Superior temporal gyrus (tissue), 1 donor: ENCODE measurements at regions not wholly inside any gene's neighbourhood (a gene's known extent, or its start where the extent isn't known, plus 50 kb on each side); places are given as distances from the start of the nearest gene placed in this dataset.
A peak's percentile ranks its signal among the peaks of the same experiment; 100 is the strongest.
"Not testable (repeated sequence)": the region's sequence is repeated elsewhere in the genome, so short reads cannot be mapped to it uniquely, and the experiment has no call there.

ENCODE experiments used
- DNase-seq: peaks from one replicate; pipeline ENCODE4 v3.0.0-alpha.2; 2016; ENCODE audit errors: extremely low spot score

GRCh38 chr19:23984911-23985310 lies 70.2 kb downstream of the ZNF726 start:
- not testable (repeated sequence) for DNase-seq

DNA sequence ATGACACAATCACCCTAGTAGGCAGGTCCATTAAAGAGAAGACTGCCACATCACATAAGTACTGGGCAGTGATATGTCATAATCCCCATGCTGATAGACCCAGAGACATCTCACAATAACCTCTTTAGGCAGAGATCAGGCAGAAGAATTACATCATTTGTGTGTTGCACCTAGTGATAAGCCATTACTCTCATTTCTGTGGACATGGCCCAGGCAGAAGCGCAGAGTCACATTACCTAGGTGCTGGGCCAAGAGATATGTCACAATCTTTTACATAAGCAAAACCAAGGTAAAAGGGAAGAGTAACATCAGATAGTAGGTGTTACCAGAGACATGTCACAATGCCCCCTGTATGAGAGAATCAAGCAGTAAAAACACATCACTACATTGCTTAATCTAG lies 71.9 kb downstream of the ZNF726 start:
- no peak for DNase-seq

- DNase-seq, result no peak
Measured at GRCh38 chr19:23991170-23991569, 76.5 kb downstream of the ZNF726 start.

DNA sequence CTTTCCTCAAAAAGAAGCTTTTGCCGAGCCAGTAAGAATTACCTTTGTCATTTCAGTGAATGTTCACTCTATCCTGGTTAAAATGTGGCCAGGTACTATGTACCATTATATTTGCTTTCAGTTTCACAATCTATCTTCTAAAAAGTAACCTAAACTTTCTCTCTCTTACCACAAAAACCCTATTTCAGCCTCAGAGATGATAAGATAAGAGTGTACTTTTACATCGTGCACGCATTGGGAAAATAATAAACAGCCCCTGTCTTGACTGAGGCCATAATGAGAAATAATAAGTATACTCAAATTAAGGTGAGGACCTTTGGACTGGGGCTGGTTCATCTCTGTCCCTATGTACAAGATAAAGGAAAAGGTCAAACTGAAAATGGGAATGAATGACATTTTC lies 77.7 kb downstream of the ZNF726 start:
- DNase-seq, result no peak

DNA sequence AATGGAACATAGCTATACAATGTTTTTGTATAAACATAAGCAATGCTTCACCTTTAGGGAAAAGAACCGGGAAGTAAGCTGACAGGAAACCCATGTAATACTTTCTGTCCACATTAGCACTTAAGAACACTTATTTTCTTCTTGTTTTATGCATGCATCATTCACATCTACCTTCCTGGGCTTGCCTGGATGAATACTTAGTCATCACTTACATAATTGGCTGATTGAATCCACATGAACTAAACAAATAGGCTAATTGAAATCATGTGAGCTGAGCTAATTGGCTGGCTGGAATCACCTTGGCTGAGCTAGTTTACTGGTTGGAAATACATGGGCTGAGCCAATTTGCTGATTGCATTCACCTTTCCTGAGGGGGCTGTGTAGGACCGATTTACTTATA lies 78.8 kb downstream of the ZNF726 start:
- DNase-seq, result no peak

DNA sequence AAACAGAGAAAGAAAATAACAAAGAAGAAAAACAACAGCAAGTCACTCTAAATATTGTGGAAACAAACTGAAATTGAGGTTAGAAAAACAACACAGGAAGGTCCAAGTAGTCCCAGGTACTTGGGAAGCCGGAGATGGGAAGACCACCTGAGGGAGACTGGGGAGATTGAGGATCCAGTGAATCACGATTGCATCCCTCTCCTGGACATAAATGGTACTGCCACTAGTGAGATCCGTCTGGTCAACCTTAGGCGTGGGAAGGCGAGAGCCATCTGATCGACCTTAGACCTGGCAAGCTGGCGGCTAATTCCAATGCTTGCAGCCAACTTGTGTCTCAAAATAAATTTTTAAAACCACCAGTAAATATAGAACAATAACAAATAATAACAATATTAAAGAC lies 81.9 kb downstream of the ZNF726 start:
- no peak for DNase-seq

- no peak for DNase-seq
Measured at GRCh38 chr19:23998568-23998967, 83.9 kb downstream of the ZNF726 start.

DNA sequence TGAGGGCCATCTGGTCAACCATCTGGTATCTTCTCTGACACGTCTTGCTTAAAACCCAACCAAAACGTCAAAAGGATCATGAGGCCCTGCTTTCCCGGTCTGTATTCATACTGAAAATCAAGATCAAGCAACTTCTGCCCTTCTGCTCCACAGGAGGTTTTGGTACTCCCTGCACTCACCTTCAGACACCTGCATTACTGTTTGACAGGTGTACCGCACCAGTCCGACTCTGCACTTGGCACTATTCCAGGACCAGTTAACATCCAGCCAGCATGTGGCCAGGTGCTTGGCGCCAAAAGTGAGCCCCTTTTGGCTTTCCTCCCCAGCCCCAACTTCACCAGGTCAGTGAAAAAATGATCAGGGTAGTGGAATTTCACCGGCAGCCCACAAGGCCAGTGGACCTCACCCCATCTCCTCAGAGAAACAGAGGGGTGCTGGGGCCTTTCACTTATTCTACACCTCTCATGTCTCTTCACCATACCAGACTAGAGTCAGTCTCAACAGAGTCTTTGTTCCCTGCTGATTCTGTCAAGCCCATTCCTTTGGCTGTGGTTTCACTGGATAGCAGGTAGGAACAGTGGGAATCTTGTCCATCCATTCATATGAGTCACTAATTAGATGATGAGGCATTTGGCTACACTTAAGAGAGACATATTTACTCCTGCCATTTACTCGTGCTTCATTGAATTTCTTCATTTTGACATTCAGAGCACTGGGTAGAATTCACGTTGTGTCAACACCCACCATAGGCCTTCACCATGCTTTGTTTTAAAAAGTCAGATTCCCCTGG lies 85.3 kb downstream of the ZNF726 start:
- no peak for DNase-seq

DNA sequence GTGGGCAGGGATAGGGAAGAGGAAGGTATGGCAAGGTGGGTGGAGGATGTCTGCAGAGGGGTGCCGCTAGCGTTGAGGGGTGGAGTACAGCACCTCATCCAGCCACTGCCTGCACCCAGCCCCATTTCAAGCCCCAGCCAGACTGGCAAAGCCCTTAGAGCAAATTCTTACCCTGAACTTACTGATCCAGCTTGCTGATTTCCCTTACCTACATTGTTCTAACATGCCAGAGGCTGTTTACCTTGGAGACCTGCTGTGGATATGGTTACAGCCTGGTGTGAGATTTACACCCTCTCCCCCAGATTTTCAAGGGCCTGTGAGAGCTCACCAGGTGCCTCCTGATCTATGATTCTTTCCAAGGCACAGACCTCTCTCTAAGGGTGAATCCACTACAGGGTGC lies 86.0 kb downstream of the ZNF726 start:
- no peak for DNase-seq

GRCh38 chr19:24002256-24002945 lies 84.6 kb upstream of the ZNF254 start:
- DNase-seq, result no peak

- no peak for DNase-seq
Measured at GRCh38 chr19:24003537-24003936, 83.5 kb upstream of the ZNF254 start.

DNA sequence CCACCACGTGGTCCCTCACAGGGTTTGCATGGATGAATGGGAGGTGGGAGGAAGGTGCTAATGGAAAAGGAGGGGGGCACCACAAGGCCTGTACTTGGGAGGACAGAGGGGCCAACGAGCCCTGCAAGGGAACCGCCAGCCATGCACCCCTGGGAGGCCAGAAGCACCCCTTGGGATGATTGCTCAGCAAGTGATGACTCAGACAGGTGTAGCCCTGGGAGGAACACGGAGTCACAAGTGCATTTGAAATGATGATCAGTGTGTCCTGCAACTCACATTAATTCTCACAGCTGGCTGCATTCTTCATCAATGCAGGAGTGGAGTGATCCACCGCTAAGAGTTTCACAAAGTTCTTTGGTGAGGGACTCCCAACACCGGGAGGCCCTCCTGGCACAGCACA lies 82.8 kb upstream of the ZNF254 start:
- no peak for DNase-seq

GRCh38 chr19:24029941-24030636 lies 56.9 kb upstream of the ZNF254 start:
- no peak for DNase-seq

DNA sequence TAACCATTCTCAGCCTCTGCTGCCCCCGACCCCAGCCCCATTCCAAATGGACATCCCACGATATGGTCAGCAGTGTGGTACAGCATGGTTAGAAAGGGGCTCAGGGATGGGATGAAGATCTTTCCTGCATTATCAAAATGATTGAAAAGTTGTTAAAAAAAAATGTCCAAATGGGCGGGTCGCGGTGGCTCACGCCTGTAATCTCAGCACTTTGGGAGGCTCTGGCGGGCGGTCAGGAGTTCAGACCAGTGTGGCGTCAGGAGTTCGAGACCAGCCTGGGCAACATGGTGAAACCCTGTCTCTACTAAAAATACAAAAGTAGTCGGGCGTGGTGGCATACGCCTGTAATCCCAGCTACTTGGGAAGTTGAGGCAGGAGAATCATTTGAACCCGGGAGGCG lies 54.3 kb upstream of the ZNF254 start:
- no peak for DNase-seq

GRCh38 chr19:24033301-24033962 lies 53.6 kb upstream of the ZNF254 start:
- peak; percentile 91 for DNase-seq

DNA sequence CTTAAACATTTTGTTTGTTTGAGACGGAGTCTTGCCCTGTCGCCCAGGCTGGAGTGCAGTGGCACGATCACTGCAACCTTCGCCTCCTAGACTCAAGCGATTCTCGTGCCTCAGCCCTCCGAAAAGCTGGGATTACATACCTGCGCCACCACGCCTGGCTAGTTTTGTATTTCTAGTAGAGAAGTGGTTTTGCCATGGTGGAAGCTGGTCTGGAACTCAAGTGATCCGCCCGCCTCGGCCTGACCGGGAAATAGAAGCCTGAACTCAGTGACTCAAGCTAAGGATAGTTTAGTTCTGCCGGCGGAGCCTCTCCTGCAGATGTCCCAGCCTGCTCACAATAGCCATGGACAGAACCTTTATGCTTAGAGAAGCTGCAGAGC lies 53.0 kb upstream of the ZNF254 start:
- peak; percentile 64 for DNase-seq

DNA sequence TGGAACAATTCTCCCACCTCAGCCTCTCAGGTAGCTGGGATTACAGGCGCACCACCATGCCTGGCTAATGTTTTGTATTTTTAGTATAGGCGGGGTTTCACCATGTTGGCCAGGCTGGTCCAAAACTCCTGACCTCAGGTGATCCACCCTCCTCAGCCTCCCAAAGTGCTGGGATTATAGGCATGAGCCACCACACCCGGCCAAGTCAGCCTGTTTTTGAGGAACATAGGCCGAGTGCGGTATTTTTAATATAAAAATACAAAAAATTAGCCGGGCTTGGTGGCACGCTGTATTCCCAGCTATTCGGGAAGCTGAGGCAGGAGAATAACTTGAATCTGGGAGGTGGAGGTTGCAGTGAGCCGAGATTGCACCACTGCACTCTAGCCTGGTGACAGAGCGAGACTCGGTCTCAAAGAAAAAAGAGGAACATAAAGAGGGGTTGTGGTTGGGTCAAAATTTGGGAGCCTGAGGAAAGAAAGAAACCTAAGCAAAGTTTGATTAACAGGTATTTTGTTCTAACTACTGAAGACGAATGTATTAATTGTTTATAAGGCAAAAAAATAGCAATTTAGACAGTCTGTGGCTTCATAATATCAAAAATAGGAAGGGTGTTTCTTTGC lies 51.6 kb upstream of the ZNF254 start:
- not testable (repeated sequence) for DNase-seq
